HL-60 (cell line): ENCODE measurements at regions not wholly inside any gene's neighbourhood (a gene's known extent, or its start where the extent isn't known, plus 50 kb on each side); places are given as distances from the start of the nearest gene placed in this dataset.

Source experiments
- CTCF ChIP-seq: IDR thresholded peaks from one replicate; pipeline ENCODE4 v1.5.1; 2011; ENCODE audit warnings: low read length, control low read depth, inconsistent platforms; ENCODE audit not compliant: insufficient read depth
- GABPA ChIP-seq: IDR thresholded peaks from 2 replicates; pipeline ENCODE4 v1.6.1; 2012; ENCODE audit warnings: low read depth
- POLR2AphosphoS5 ChIP-seq: IDR thresholded peaks from 2 replicates; pipeline ENCODE4 v1.6.1; 2012; ENCODE audit warnings: low read depth
- SPI1 ChIP-seq: IDR thresholded peaks from 2 replicates; pipeline ENCODE4 v1.6.1; 2012; ENCODE audit warnings: low read depth, mild to moderate bottlenecking, borderline replicate concordance

DNA sequence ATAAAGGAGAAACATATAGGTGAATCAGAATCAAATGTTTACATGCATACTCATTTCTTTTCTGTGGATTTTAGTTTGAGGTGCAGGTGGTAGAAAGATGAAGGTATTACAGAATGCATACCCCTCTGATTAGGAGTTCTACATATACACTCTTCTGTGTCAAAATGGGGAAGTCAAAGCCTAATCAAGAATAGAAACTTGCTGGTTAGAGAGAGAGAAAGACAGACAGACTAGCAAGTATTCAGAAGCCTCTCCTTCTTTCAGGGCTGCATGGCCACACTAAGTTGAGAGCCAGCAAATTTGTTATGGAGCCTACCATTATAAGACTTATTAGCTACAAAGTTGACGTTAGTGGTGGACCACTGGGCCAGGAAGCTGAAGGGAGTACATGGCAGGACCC lies 358.3 kb upstream of the EYS start:
- TF ChIP-seq POLR2AphosphoS5 (no peak), CTCF (no peak), GABPA (no peak), SPI1 (0 out of 2 replicates have a peak, but pooled peaks have one; percentile 22)
